Gastroesophageal sphincter (tissue), 4 donors: ENCODE measurements at regions not wholly inside any gene's neighbourhood (a gene's known extent, or its start where the extent isn't known, plus 50 kb on each side); places are given as distances from the start of the nearest gene placed in this dataset.

Experiments used
- ATAC-seq: fragments of 150-250 bp; one replicate; pipeline ENCODE4 v1.9.1; 2016; ENCODE audit warnings: mild to moderate bottlenecking, moderate library complexity
- H3K27ac ChIP-seq, 4 donors: fragments of 200-600 bp; sonication (generic) in 3 of 4; 1 replicate in 3 of 4; 2 replicates in 1 of 4; pipeline ENCODE4 v1.5.1; 2016 to 2019
- H3K27me3 ChIP-seq: fragments of 200-600 bp; sonication (generic); one replicate; pipeline ENCODE4 v1.5.1; 2019
- H3K36me3 ChIP-seq, 2 donors: fragments of 200-600 bp; sonication (generic); one replicate each; pipeline ENCODE4 v1.5.1; 2019; ENCODE audit warnings: control low read depth in 1 of 2
- H3K4me1 ChIP-seq, 3 donors: fragments of 200-600 bp; sonication (generic); 1 replicate in 2 of 3; 2 replicates in 1 of 3; pipeline ENCODE4 v1.5.1; 2016 to 2019; ENCODE audit warnings: control low read depth in 2 of 3
- H3K4me3 ChIP-seq, 2 donors: fragments of 200-600 bp; sonication (generic); one replicate each; pipeline ENCODE4 v1.5.1; 2019; ENCODE audit warnings: mild to moderate bottlenecking in 1 of 2, moderate library complexity in 1 of 2
- H3K9me3 ChIP-seq, 3 donors: fragments of 200-600 bp; sonication (generic); one replicate each; pipeline ENCODE4 v1.5.1; 2017 to 2019; ENCODE audit warnings: control low read depth in 2 of 3
- CTCF ChIP-seq, 4 experiments: fragments of 200-600 bp in 2 of 4; fragments of 450-650 bp in 2 of 4; sonication (generic) in 1 of 4; IDR thresholded peaks; one replicate each; pipeline ENCODE4 v1.5.1; 2017 to 2019; ENCODE audit warnings: antibody characterized with exemption in 4 of 4, mild to moderate bottlenecking in 2 of 4, moderate library complexity in 2 of 4
- EP300 ChIP-seq: sonication (generic); formaldehyde crosslinking; IDR thresholded peaks from one replicate; pipeline ENCODE4 v1.6.1; 2017; ENCODE audit warnings: antibody characterized with exemption, mild to moderate bottlenecking
- POLR2A ChIP-seq, 2 donors: fragments of 450-650 bp; IDR thresholded peaks; one replicate each; pipeline ENCODE4 v1.6.1; 2017; ENCODE audit warnings: antibody characterized with exemption in 2 of 2, mild to moderate bottlenecking in 2 of 2, moderate library complexity in 1 of 2
- POLR2AphosphoS5 ChIP-seq: sonication (generic); formaldehyde crosslinking; IDR thresholded peaks from one replicate; pipeline ENCODE4 v1.6.1; 2017; ENCODE audit warnings: antibody characterized with exemption
- WGBS, 2 donors: methylation state at CpG; one replicate each; pipeline ENCODE4 v1.1.5; 2018; ENCODE audit warnings: low coverage in 1 of 2; 5-methylcytosine and 5-hydroxymethylcytosine counted together

DNA sequence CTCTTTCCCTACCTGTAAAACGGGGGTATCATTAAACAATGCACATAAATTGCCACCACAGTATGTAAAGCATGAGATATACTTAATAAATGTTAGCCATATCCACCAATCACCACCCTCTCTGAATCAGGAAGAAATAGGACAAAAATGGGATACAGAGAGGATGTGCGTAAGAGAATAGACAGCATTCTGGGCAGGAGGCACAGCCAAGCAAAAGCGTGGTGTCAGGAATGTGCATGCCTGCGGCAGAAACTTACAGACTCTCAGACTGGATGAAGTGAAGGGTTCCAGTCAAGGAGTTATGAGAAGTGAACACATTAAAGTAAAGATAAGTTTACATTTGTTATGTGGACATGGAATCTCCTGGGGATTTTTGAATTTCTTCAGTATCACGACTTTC, 121.7 kb upstream of the MDM1 start:
- no peaks in the 10 kb centered on the region for H3K9me3 ChIP-seq
- H3K4me1 ChIP-seq, result peaks cover 13 to 26% (median 21%) of the 10 kb centered on the region in 3 donors
- H3K36me3 ChIP-seq, result no peaks in the 10 kb centered on the region
- no peaks in the 10 kb centered on the region for H3K27me3 ChIP-seq
- 63 to 73% methylated on average over 3 to 5 of the region's 5 CpGs for WGBS, 2 donors
- ATAC-seq, result no peak
- TF ChIP-seq POLR2A (IDR thresholded peaks at IDR 0.05), result no peak
- TF ChIP-seq CTCF (IDR thresholded peaks at IDR 0.05), result no peak
- no peak for TF ChIP-seq EP300
- TF ChIP-seq POLR2AphosphoS5, result no peak
- no peak overlapping the region for H3K4me3 ChIP-seq
- H3K27ac ChIP-seq, result no peak overlapping the region

GRCh38 chr12:68454892-68455291, 122.7 kb upstream of the MDM1 start:
- H3K27me3 ChIP-seq, result no peaks in the 10 kb centered on the region
- 68 to 71% methylated on average over 2 to 3 of the region's 3 CpGs for WGBS, 2 donors
- H3K27ac ChIP-seq, result no peak overlapping the region
- ATAC-seq, result no peak
- H3K4me1 ChIP-seq, result peaks cover 13 to 26% (median 21%) of the 10 kb centered on the region in 3 donors
- no peaks in the 10 kb centered on the region for H3K36me3 ChIP-seq
- TF ChIP-seq POLR2A (IDR thresholded peaks at IDR 0.05) (no peak), CTCF (IDR thresholded peaks at IDR 0.05) (no peak), POLR2AphosphoS5 (no peak), EP300 (no peak)
- H3K4me3 ChIP-seq, result no peak overlapping the region
- no peaks in the 10 kb centered on the region for H3K9me3 ChIP-seq

- WGBS, 2 donors, result 40 to 71% methylated on average over 2 of the region's 2 CpGs
- no peaks in the 10 kb centered on the region for H3K9me3 ChIP-seq
- H3K27ac ChIP-seq, result no peak overlapping the region
- H3K36me3 ChIP-seq, result no peaks in the 10 kb centered on the region
- no peak overlapping the region for H3K4me3 ChIP-seq
- H3K4me1 ChIP-seq, result peaks cover 12 to 22% (median 18%) of the 10 kb centered on the region in 3 donors
- no peaks in the 10 kb centered on the region for H3K27me3 ChIP-seq
- TF ChIP-seq EP300, result no peak
- TF ChIP-seq CTCF (IDR thresholded peaks at IDR 0.05), result no peak
- no peak for TF ChIP-seq POLR2A (IDR thresholded peaks at IDR 0.05)
- TF ChIP-seq POLR2AphosphoS5, result no peak
- ATAC-seq, result no peak
Observed at GRCh38 chr12:68455691-68456345, 123.7 kb upstream of the MDM1 start.

DNA sequence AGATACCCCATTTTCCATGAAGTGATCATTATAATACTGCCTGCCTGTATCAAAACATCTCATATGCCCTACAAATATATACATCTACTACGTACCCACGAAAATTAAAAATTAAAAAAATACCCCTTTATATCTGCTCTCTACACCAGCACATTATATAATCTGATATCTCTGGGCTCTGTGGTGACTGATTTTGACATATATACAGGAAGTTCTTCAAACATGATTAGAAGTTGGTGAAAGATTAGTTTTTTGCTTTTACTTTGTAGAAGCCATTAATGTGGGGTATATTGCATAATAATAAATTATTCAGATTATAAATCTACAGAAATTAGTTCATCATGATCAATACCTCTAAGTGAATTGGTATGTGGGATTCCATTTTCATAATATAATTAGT, 126.7 kb upstream of the MDM1 start:
- no peak overlapping the region for H3K4me3 ChIP-seq
- no peaks in the 10 kb centered on the region for H3K27me3 ChIP-seq
- no peak for TF ChIP-seq EP300
- ATAC-seq, result no peak
- 90 to 94% methylated on average over 2 of the region's 2 CpGs for WGBS, 2 donors
- H3K4me1 ChIP-seq, result peaks cover 0 to 2% (median 0%) of the 10 kb centered on the region in 3 donors
- no peak overlapping the region for H3K27ac ChIP-seq
- H3K9me3 ChIP-seq, result no peaks in the 10 kb centered on the region
- no peaks in the 10 kb centered on the region for H3K36me3 ChIP-seq

GRCh38 chr12:68460236-68460635, 128.1 kb upstream of the MDM1 start:
- Histone ChIP-seq H3K4me1 (peaks cover 0 to 2% (median 0%) of the 10 kb centered on the region in 3 donors), H3K9me3 (no peaks in the 10 kb centered on the region), H3K36me3 (no peaks in the 10 kb centered on the region), H3K27me3 (no peaks in the 10 kb centered on the region), H3K4me3 (no peak overlapping the region), H3K27ac (no peak overlapping the region)
- 93 to 100% methylated on average over 1 of the region's 1 CpG for WGBS, 2 donors
- ATAC-seq, result no peak
- TF ChIP-seq EP300, result no peak

DNA sequence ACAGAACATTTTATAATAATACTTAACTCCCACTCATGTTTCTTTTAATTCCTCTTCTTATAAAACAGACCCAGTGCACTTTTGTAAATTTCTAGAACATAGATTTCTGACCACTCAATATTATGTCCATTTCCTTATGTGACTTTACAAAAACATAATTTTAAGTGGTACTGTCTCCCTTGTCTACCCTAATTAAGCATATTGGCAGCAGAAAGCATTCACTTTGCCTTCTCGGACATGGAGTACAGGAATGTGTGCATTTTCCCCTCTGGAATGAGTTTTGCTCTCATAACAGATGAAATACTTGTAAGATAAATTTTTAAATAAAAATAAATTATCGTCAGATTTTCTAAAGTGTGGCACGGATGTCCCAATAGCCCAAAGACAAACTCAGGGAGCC, 129.5 kb upstream of the MDM1 start:
- WGBS, 2 donors, result 70 to 87% methylated on average over 3 of the region's 3 CpGs
- Histone ChIP-seq H3K9me3 (no peaks in the 10 kb centered on the region), H3K4me1 (no peaks in the 10 kb centered on the region), H3K27me3 (no peaks in the 10 kb centered on the region), H3K27ac (no peak overlapping the region), H3K36me3 (no peaks in the 10 kb centered on the region), H3K4me3 (no peak overlapping the region)
- no peak for ATAC-seq
- TF ChIP-seq CTCF (IDR thresholded peaks at IDR 0.05) (no peak), EP300 (no peak), POLR2A (IDR thresholded peaks at IDR 0.05) (no peak), POLR2AphosphoS5 (no peak)
